Neural cell (in vitro differentiated cells): ENCODE measurements at regions not wholly inside any gene's neighbourhood (a gene's known extent, or its start where the extent isn't known, plus 50 kb on each side); places are given as distances from the start of the nearest gene placed in this dataset.

Experiments used
- CTCF ChIP-seq: fragments of 450-650 bp; IDR thresholded peaks from 2 replicates; pipeline ENCODE4 v1.5.1; 2014; ENCODE audit warnings: antibody characterized with exemption, mild to moderate bottlenecking, moderate library complexity; ENCODE audit not compliant: poor library complexity, severe bottlenecking
- EZH2 ChIP-seq: fragments of 200-600, 300-800 bp; shearing (Covaris generic), sonication (generic); IDR thresholded peaks from 2 replicates; pipeline ENCODE4 v1.6.1; 2014; ENCODE audit warnings: antibody characterized with exemption, low read length, borderline replicate concordance, mild to moderate bottlenecking; ENCODE audit not compliant: insufficient read depth, poor library complexity, severe bottlenecking
- MXI1 ChIP-seq: fragments of 450-650 bp; conservative IDR thresholded peaks from 2 replicates; pipeline ENCODE4 v1.6.1; 2014; ENCODE audit warnings: antibody characterized with exemption, mild to moderate bottlenecking; ENCODE audit not compliant: poor library complexity, severe bottlenecking
- POLR2AphosphoS5 ChIP-seq: IDR thresholded peaks from 2 replicates; pipeline ENCODE4 v1.6.1; 2012
- RAD21 ChIP-seq: fragments of 450-650 bp; conservative IDR thresholded peaks from 2 replicates; pipeline ENCODE4 v1.6.1; 2014; ENCODE audit warnings: antibody characterized with exemption, mild to moderate bottlenecking, moderate library complexity
- REST ChIP-seq: IDR thresholded peaks from 2 replicates; pipeline ENCODE4 v1.6.1; 2012; ENCODE audit warnings: borderline replicate concordance

- no peak for TF ChIP-seq POLR2AphosphoS5
- TF ChIP-seq CTCF, result no peak
- no peak for TF ChIP-seq EZH2
- TF ChIP-seq RAD21, result no peak
- no peak for TF ChIP-seq MXI1
- no peak for TF ChIP-seq REST
Measured at GRCh38 chr12:71266606-71267005, 108.8 kb upstream of the TSPAN8 start.
